Peyer's patch (tissue), 4 donors: ENCODE measurements at regions not wholly inside any gene's neighbourhood (a gene's known extent, or its start where the extent isn't known, plus 50 kb on each side); places are given as distances from the start of the nearest gene placed in this dataset.

ENCODE experiments used
- POLR2A ChIP-seq, 2 donors: fragments of 450-650 bp; IDR thresholded peaks; one replicate each; pipeline ENCODE4 v1.5.1; 2017; ENCODE audit warnings: antibody characterized with exemption in 2 of 2, mild to moderate bottlenecking in 2 of 2, moderate library complexity in 2 of 2
- TF ChIP-seq, protein P1 (sequence below), 6 experiments: fragments of 450-650 bp in 4 of 6; fragments of 200-600 bp in 2 of 6; sonication (generic) in 1 of 6; IDR thresholded peaks; one replicate each; pipeline ENCODE4 v1.5.1; 2017 to 2019; ENCODE audit warnings: antibody characterized with exemption in 6 of 6, mild to moderate bottlenecking in 3 of 6, moderate library complexity in 1 of 6

DNA sequence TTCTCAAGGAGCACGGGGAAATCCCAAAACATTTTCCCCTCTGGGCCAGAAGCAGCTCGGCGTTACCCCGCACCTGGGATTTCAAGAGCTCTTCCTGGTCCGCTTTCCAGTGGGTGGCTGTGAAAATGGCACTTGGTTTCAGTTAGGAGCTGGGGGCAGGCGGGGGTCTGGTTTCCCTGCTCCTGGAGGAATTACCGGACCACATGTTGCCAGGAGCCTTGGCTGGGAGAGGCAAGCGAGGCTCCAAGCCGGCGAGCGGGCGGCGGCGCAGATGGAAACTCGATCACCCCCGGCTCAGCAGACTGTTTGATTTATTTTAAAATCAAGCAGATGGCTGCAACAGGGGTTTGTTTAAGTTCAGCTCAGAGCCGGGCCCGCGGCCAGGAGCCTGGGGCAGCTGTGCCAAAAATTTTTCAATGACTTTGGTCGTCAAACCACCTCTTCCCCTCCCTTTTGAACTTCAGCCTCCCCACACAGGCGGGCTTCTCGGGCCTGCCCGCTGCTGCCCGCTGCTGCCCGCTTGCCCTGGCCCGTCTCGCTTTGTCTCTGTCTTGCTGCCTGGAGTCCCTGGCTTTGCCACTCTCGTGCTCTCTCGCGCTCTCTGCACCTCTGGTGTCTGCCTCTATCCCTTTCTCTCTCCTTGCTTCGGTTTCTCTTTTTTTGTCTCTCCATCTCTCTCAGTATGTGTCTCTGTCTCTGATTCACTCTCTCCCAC, 108.0 kb upstream of the CIBAR2 start:
- TF ChIP-seq POLR2A (IDR thresholded peaks at IDR 0.05), result no peak
- TF ChIP-seq, protein P1, sequence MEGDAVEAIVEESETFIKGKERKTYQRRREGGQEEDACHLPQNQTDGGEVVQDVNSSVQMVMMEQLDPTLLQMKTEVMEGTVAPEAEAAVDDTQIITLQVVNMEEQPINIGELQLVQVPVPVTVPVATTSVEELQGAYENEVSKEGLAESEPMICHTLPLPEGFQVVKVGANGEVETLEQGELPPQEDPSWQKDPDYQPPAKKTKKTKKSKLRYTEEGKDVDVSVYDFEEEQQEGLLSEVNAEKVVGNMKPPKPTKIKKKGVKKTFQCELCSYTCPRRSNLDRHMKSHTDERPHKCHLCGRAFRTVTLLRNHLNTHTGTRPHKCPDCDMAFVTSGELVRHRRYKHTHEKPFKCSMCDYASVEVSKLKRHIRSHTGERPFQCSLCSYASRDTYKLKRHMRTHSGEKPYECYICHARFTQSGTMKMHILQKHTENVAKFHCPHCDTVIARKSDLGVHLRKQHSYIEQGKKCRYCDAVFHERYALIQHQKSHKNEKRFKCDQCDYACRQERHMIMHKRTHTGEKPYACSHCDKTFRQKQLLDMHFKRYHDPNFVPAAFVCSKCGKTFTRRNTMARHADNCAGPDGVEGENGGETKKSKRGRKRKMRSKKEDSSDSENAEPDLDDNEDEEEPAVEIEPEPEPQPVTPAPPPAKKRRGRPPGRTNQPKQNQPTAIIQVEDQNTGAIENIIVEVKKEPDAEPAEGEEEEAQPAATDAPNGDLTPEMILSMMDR (IDR thresholded peaks at IDR 0.05), result no peak
